ENCODE measurements at regions not wholly inside any gene's neighbourhood (a gene's known extent, or its start where the extent isn't known, plus 50 kb on each side); places are given as distances from the start of the nearest gene placed in this dataset.

DNA sequence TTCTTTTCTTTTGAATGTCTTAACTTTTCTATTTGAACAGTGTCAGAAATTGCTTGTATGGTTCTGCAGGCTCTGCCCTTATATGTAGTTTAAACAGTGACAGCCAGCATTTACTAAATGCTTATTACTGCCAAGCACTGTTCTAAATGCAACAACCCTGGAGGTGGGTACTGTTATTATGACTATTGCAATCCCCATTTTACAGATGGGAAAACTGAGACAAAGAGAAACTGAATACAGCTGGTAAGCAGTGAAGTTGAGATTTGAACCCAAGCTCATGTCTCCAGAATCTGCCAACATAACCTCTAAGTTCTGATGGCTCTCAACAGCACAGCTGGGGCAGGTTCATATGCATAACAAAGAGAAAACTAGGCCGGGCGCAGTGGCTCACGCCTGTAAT lies 105.7 kb upstream of the GATA6 start:
- no peak overlapping the region for H3K27ac ChIP-seq (ENCODE audit: control insufficient read depth, insufficient read depth, low read length)
- TF ChIP-seq, protein P1, sequence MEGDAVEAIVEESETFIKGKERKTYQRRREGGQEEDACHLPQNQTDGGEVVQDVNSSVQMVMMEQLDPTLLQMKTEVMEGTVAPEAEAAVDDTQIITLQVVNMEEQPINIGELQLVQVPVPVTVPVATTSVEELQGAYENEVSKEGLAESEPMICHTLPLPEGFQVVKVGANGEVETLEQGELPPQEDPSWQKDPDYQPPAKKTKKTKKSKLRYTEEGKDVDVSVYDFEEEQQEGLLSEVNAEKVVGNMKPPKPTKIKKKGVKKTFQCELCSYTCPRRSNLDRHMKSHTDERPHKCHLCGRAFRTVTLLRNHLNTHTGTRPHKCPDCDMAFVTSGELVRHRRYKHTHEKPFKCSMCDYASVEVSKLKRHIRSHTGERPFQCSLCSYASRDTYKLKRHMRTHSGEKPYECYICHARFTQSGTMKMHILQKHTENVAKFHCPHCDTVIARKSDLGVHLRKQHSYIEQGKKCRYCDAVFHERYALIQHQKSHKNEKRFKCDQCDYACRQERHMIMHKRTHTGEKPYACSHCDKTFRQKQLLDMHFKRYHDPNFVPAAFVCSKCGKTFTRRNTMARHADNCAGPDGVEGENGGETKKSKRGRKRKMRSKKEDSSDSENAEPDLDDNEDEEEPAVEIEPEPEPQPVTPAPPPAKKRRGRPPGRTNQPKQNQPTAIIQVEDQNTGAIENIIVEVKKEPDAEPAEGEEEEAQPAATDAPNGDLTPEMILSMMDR (optimal IDR thresholded peaks at IDR 0.05 in 1 of 3, IDR thresholded peaks at IDR 0.05 in 1 of 3, conservative IDR thresholded peaks at IDR 0.05 in 1 of 3; ENCODE audit: extremely low read depth in 1 of 3, insufficient read depth in 2 of 3, low read length in 3 of 3), result no peak
- no peak for TF ChIP-seq EZH2 (IDR thresholded peaks at IDR 0.05; ENCODE audit: low read length)
- H3K4me3 ChIP-seq (ENCODE audit: control insufficient read depth in 2 of 3, extremely low read depth in 1 of 3, insufficient read depth in 2 of 3, low read depth in 1 of 3, low read length in 3 of 3), result no peak overlapping the region
- no peaks in the 10 kb centered on the region for H3K27me3 ChIP-seq (ENCODE audit: control insufficient read depth, extremely low read depth, insufficient read depth, low read length)
- no peaks in the 10 kb centered on the region for H3K36me3 ChIP-seq (ENCODE audit: control insufficient read depth in 2 of 2, extremely low read depth in 1 of 2, insufficient read depth in 2 of 2, low read length in 2 of 2)
- dilution Hi-C loops (cut with MboI; ENCODE audit: extremely low pct_ligation_motif_present, low sequenced_read_pairs), result no loop called here
- H3K4me1 ChIP-seq (ENCODE audit: control insufficient read depth, extremely low read depth, insufficient read depth, low read length), result no peaks in the 10 kb centered on the region
- no peak for DNase-seq (ENCODE audit: low read depth, low spot score)
- H3K9me3 ChIP-seq (ENCODE audit: control insufficient read depth, low read depth, low read length), result no peaks in the 10 kb centered on the region
- H3K9me1 ChIP-seq (ENCODE audit: control insufficient read depth, extremely low read depth, insufficient read depth, low read length), result no peaks in the 10 kb centered on the region
- no peak overlapping the region for H2AFZ ChIP-seq (ENCODE audit: control insufficient read depth, low read length)
- no peaks in the 10 kb centered on the region for H3K79me2 ChIP-seq (ENCODE audit: control insufficient read depth, insufficient read depth, low read length)
- no peak for FAIRE-seq
- H3K4me2 ChIP-seq (ENCODE audit: control insufficient read depth, extremely low read depth, insufficient read depth, low read depth, low read length), result no peak overlapping the region
- no peaks in the 10 kb centered on the region for H4K20me1 ChIP-seq (ENCODE audit: control insufficient read depth, extremely low read depth, insufficient read depth, low read length)
- H3K9ac ChIP-seq (ENCODE audit: control insufficient read depth, extremely low read depth, insufficient read depth, low read length), result no peak overlapping the region

GRCh38 chr18:22064581-22064980 lies 104.8 kb upstream of the GATA6 start:
- H3K4me2 ChIP-seq (ENCODE audit: control insufficient read depth, extremely low read depth, insufficient read depth, low read depth, low read length), result no peak overlapping the region
- no peaks in the 10 kb centered on the region for H3K4me1 ChIP-seq (ENCODE audit: control insufficient read depth, extremely low read depth, insufficient read depth, low read length)
- H3K4me3 ChIP-seq (ENCODE audit: control insufficient read depth in 2 of 3, extremely low read depth in 1 of 3, insufficient read depth in 2 of 3, low read depth in 1 of 3, low read length in 3 of 3), result no peak overlapping the region
- no peaks in the 10 kb centered on the region for H4K20me1 ChIP-seq (ENCODE audit: control insufficient read depth, extremely low read depth, insufficient read depth, low read length)
- H3K36me3 ChIP-seq (ENCODE audit: control insufficient read depth in 2 of 2, extremely low read depth in 1 of 2, insufficient read depth in 2 of 2, low read length in 2 of 2), result no peaks in the 10 kb centered on the region
- H3K9me1 ChIP-seq (ENCODE audit: control insufficient read depth, extremely low read depth, insufficient read depth, low read length), result no peaks in the 10 kb centered on the region
- DNase-seq (ENCODE audit: low read depth, low spot score), result no peak
- H2AFZ ChIP-seq (ENCODE audit: control insufficient read depth, low read length), result no peak overlapping the region
- no peaks in the 10 kb centered on the region for H3K79me2 ChIP-seq (ENCODE audit: control insufficient read depth, insufficient read depth, low read length)
- H3K27me3 ChIP-seq (ENCODE audit: control insufficient read depth, extremely low read depth, insufficient read depth, low read length), result no peaks in the 10 kb centered on the region
- H3K9ac ChIP-seq (ENCODE audit: control insufficient read depth, extremely low read depth, insufficient read depth, low read length), result no peak overlapping the region
- no peaks in the 10 kb centered on the region for H3K9me3 ChIP-seq (ENCODE audit: control insufficient read depth, low read depth, low read length)
- H3K27ac ChIP-seq (ENCODE audit: control insufficient read depth, insufficient read depth, low read length), result no peak overlapping the region
- dilution Hi-C loops (cut with MboI; ENCODE audit: extremely low pct_ligation_motif_present, low sequenced_read_pairs), result no loop called here
- no peak for FAIRE-seq
- TF ChIP-seq, protein P1 (optimal IDR thresholded peaks at IDR 0.05 in 1 of 3, IDR thresholded peaks at IDR 0.05 in 1 of 3, conservative IDR thresholded peaks at IDR 0.05 in 1 of 3; ENCODE audit: extremely low read depth in 1 of 3, insufficient read depth in 2 of 3, low read length in 3 of 3), result no peak
- no peak for TF ChIP-seq EZH2 (IDR thresholded peaks at IDR 0.05; ENCODE audit: low read length)

Data from keratinocyte (primary cell).